DOHH2 (cell line): ENCODE measurements at regions not wholly inside any gene's neighbourhood (a gene's known extent, or its start where the extent isn't known, plus 50 kb on each side); places are given as distances from the start of the nearest gene placed in this dataset.
A peak's percentile ranks its signal among the peaks of the same experiment; 100 is the strongest.

ENCODE experiments used
- H3F3A ChIP-seq: fragments of 200-600 bp; sonication (generic), shearing (Covaris generic); 2 replicates; pipeline ENCODE4 v1.6.0; 2016; ENCODE audit warnings: antibody characterized with exemption, mild to moderate bottlenecking; ENCODE audit not compliant: control insufficient read depth, insufficient read depth
- H3K27ac ChIP-seq: fragments of 200-600 bp; sonication (generic); 2 replicates; pipeline ENCODE4 v1.5.1; 2014; ENCODE audit warnings: low read depth, mild to moderate bottlenecking, low read length, moderate library complexity
- H3K27me3 ChIP-seq: fragments of 200-600 bp; sonication (generic); 2 replicates; pipeline ENCODE4 v1.6.1; 2014; ENCODE audit warnings: mild to moderate bottlenecking, low read length, mixed read lengths; ENCODE audit not compliant: control insufficient read depth
- H3K36me3 ChIP-seq: fragments of 200-600 bp; sonication (generic); 2 replicates; pipeline ENCODE4 v1.6.1; 2014; ENCODE audit warnings: mild to moderate bottlenecking, low read length, moderate library complexity, mixed read lengths; ENCODE audit not compliant: control insufficient read depth
- H3K4me1 ChIP-seq: fragments of 200-600 bp; sonication (generic); 2 replicates; pipeline ENCODE4 v1.6.1; 2014; ENCODE audit warnings: mild to moderate bottlenecking, low read length, mixed read lengths; ENCODE audit not compliant: control insufficient read depth
- H3K4me2 ChIP-seq: fragments of 200-600 bp; sonication (generic); 2 replicates; pipeline ENCODE4 v1.6.0; 2014; ENCODE audit warnings: mild to moderate bottlenecking, low read length, moderate library complexity
- H3K4me3 ChIP-seq: fragments of 200-600 bp; sonication (generic); 2 replicates; pipeline ENCODE4 v1.5.1; 2014; ENCODE audit warnings: mild to moderate bottlenecking, low read length, mixed read lengths
- H3K79me2 ChIP-seq: fragments of 200-600 bp; sonication (generic); 2 replicates; pipeline ENCODE4 v1.6.1; 2014; ENCODE audit warnings: mild to moderate bottlenecking, low read length, mixed read lengths; ENCODE audit not compliant: control insufficient read depth
- H3K9me2 ChIP-seq: fragments of 200-600 bp; sonication (generic); replicated peaks from 2 replicates; pipeline ENCODE4 v1.6.1; 2014; ENCODE audit warnings: mild to moderate bottlenecking, low read length, mixed read lengths; ENCODE audit not compliant: control insufficient read depth
- H3K9me3 ChIP-seq: fragments of 200-600 bp; sonication (generic); 2 replicates; pipeline ENCODE4 v1.6.1; 2014; ENCODE audit warnings: antibody characterized with exemption, low read length, mixed read lengths; ENCODE audit not compliant: control insufficient read depth, insufficient read depth
- H4K20me1 ChIP-seq: fragments of 200-600 bp; sonication (generic); 2 replicates; pipeline ENCODE4 v1.6.0; 2014; ENCODE audit warnings: low read depth, mild to moderate bottlenecking, antibody characterized with exemption, low read length, moderate library complexity; ENCODE audit not compliant: control insufficient read depth, insufficient read depth
- CTCF ChIP-seq: fragments of 200-600 bp; sonication (generic); IDR thresholded peaks from one replicate; pipeline ENCODE4 v1.5.1; 2014; ENCODE audit warnings: antibody characterized with exemption, mild to moderate bottlenecking, low read depth, low read length; ENCODE audit not compliant: poor library complexity, severe bottlenecking
- EZH2phosphoT487 ChIP-seq: fragments of 200-600 bp; sonication (generic); IDR thresholded peaks from 2 replicates; pipeline ENCODE4 v1.6.1; 2017; ENCODE audit warnings: borderline replicate concordance, mild to moderate bottlenecking, antibody characterized with exemption, low read length, moderate library complexity, mixed read lengths

GRCh38 chr5:39720136-39720535 is 295.4 kb upstream of the DAB2 start:
- Histone ChIP-seq H3F3A (no peaks in the 10 kb centered on the region), H3K4me1 (no peaks in the 10 kb centered on the region), H3K9me3 (no peaks in the 10 kb centered on the region), H3K9me2 (no peaks in the 10 kb centered on the region; the same call in 1 of the 2 replicates), H4K20me1 (no peaks in the 10 kb centered on the region), H3K79me2 (no peaks in the 10 kb centered on the region), H3K36me3 (no peaks in the 10 kb centered on the region), H3K4me3 (no peak overlapping the region), H3K27ac (no peak overlapping the region), H3K27me3 (no peaks in the 10 kb centered on the region), H3K4me2 (no peak overlapping the region)
- TF ChIP-seq EZH2phosphoT487: no peak
- TF ChIP-seq CTCF: no peak

- Histone ChIP-seq H3K4me3 (no peak overlapping the region), H3K4me2 (no peak overlapping the region), H3K36me3 (no peaks in the 10 kb centered on the region), H3K9me3 (no peaks in the 10 kb centered on the region), H3K79me2 (no peaks in the 10 kb centered on the region), H3K27ac (no peak overlapping the region), H4K20me1 (no peaks in the 10 kb centered on the region), H3K9me2 (no peaks in the 10 kb centered on the region; the same call in 1 of the 2 replicates), H3K27me3 (no peaks in the 10 kb centered on the region), H3K4me1 (no peaks in the 10 kb centered on the region), H3F3A (no peaks in the 10 kb centered on the region)
- TF ChIP-seq EZH2phosphoT487: no peak
- no peak for TF ChIP-seq CTCF
These were observed 292.6 kb upstream of the DAB2 start for GRCh38 chr5:39717176-39717897.

- H4K20me1 ChIP-seq: no peaks in the 10 kb centered on the region
- no peaks in the 10 kb centered on the region for H3F3A ChIP-seq
- no peaks in the 10 kb centered on the region for H3K36me3 ChIP-seq
- TF ChIP-seq CTCF: peak; percentile 44
- no peak for TF ChIP-seq EZH2phosphoT487
- H3K4me3 ChIP-seq: no peak overlapping the region
- no peak overlapping the region for H3K4me2 ChIP-seq
- no peaks in the 10 kb centered on the region for H3K9me3 ChIP-seq
- no peaks in the 10 kb centered on the region for H3K27me3 ChIP-seq
- no peaks in the 10 kb centered on the region for H3K4me1 ChIP-seq
- no peaks in the 10 kb centered on the region for H3K79me2 ChIP-seq
- H3K27ac ChIP-seq: no peak overlapping the region
- no peaks in the 10 kb centered on the region; the same call in 1 of the 2 replicates for H3K9me2 ChIP-seq
These were observed 291.8 kb upstream of the DAB2 start for GRCh38 chr5:39716532-39717028.
